ENCODE measurements at regions not wholly inside any gene's neighbourhood (a gene's known extent, or its start where the extent isn't known, plus 50 kb on each side); places are given as distances from the start of the nearest gene placed in this dataset.

DNA sequence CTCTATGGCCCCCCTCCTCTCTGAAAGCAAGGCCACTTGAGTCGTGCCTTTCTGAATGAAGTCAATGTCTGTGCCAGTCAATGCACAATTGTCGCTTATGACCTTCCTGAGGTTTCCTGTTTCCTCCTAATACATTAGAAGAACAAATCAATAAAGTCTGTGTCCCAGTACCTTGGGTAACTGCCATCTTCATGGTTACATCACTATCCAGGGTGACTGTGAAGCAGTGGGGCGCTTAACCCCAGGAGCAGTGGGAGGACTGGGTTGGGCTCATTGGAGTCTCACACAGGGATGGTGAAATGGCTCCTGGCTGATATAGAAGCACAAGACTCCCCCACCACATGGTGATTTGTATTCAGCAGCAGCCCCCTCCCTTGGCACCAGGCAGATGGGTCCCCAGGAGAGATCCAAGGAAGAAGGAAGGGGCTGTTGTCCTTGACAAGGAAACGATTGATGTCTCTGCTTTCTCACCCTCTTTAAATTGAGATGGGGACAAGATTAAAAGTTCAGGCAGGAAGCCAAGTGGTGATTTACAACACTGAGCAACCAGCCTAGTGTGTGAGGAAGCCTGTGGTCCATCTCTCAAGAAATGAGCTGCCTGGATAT is 261.9 kb upstream of the ZNF462 start:
- DNase-seq (ENCODE audit: low read depth in 3 of 3), result no peak

DNA sequence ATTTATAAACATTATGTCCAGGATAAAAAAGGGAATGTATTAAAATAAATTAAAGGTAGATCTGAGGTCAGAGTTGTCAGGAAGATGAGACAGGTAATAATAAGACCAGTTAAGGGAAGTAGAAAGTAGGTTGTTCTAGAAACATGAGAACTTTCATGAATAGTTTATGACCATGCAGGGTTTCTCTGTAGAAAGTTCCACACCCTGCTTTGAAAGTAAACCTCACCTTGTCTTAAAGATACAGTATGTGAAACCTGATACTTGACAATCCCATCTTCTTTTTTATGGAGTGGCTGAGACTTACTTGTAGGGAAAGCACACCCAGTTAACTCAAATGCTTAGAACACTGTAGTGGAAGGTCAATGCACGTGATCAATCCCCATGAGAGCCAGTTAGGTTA is 260.6 kb upstream of the ZNF462 start:
- DNase-seq (ENCODE audit: low read depth in 3 of 3), result no peak

GRCh38 chr9:106613250-106613737 is 249.7 kb upstream of the ZNF462 start:
- DNase-seq (ENCODE audit: low read depth in 3 of 3), result no peak

DNA sequence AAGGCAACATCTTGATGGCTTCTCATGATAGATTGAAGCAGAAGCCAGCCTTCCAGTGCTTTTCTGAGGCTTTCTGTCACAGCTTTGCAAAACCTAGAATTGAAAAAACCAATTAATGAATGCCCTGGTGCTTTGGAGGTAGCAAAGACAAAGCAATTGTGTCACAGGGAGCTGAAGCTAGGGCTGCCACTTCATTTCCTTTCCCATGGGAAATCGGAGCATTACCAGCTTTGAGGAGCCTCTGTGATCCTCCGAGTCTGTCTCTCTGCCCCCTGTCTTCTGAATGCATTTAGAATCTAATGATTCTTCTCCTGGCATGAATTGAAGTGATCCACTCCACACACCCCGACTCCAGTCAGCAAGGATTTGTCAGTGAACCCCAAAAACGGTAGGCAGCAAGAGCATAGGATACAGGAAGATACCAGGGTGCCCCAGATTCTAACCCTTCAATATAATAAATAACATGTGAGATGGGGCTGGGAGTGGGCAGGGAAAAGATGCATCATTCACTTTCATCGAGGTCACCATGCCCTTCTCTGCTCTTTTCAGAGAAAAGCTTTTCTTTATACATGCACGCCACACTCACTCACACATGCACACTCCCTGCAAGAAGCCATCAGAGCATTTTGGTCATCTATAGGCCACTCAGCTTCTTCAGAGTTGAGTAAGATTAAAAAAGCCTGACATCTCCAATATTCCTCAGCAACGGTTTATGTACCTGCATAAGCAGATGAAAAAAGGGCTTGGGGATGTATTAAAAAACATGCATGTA is 247.7 kb upstream of the ZNF462 start:
- no peak for DNase-seq (ENCODE audit: low read depth in 3 of 3)

GRCh38 chr9:106616026-106616425 is 246.9 kb upstream of the ZNF462 start:
- DNase-seq (ENCODE audit: low read depth in 3 of 3), result no peak

DNA sequence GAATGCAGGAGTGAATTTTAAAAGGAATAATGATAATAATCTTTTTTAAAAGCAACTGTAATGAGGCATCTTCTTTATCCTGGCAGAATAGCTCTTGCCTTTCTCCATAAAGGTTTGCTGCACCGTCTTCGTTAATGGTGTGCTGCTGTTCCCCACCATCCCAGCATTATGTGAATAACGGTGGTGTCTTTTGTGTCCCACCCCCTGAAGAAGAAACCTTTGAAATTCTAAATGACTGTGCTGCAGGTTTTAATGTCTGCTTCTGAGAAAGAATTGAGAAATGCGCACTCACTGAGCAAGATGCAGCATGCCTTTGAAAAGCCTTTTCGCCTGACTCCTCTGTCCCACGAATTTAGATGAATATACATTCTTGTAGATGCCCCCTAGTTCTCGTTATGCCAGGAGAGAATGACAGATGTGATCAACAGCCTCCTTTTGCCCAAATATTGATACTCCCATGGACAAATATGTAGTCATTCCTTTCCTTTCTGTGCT is 246.1 kb upstream of the ZNF462 start:
- DNase-seq (ENCODE audit: low read depth in 3 of 3), result no peak

- no peak for DNase-seq (ENCODE audit: low read depth in 3 of 3)
Measured at GRCh38 chr9:106619211-106619610, 243.8 kb upstream of the ZNF462 start.

DNA sequence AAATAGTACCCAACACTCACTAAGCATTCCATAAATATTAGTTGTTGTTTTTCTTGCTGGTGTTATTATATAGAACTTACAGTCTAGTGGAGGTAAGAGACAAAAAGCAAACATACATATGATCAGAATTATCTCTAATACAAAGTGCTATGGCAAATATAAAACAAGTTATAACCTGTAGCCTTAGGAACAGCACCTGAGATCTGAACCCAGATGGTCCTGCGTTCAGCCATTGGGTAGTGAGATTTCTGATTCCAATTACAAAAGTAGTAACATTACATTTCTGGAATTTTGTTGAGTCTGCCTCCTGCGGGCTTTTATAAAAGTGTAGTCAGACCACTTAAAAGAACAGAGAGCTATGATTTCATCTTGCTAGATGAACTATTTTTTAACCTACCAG is 242.9 kb upstream of the ZNF462 start:
- DNase-seq (ENCODE audit: low read depth in 3 of 3), result no peak

DNA sequence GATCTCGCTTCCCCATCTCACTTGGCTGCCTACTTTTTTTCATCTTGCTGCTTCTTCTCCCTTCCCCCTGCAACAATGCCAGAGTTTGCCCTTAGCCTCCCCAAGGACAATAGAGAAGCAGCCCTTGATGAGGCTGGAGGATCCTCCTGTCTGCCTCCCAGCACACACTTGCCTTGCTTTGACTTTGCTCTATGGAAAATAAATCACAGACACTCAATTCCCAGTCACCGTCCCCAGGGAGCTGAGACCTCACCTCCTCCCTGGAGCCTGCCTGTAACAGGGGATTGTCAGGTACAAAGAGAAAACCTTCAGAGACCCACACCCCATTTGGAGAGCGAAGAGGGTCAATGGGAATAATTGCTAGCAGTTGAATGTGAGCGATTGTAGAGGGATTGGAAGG is 242.1 kb upstream of the ZNF462 start:
- no peak for DNase-seq (ENCODE audit: low read depth in 3 of 3)

DNA sequence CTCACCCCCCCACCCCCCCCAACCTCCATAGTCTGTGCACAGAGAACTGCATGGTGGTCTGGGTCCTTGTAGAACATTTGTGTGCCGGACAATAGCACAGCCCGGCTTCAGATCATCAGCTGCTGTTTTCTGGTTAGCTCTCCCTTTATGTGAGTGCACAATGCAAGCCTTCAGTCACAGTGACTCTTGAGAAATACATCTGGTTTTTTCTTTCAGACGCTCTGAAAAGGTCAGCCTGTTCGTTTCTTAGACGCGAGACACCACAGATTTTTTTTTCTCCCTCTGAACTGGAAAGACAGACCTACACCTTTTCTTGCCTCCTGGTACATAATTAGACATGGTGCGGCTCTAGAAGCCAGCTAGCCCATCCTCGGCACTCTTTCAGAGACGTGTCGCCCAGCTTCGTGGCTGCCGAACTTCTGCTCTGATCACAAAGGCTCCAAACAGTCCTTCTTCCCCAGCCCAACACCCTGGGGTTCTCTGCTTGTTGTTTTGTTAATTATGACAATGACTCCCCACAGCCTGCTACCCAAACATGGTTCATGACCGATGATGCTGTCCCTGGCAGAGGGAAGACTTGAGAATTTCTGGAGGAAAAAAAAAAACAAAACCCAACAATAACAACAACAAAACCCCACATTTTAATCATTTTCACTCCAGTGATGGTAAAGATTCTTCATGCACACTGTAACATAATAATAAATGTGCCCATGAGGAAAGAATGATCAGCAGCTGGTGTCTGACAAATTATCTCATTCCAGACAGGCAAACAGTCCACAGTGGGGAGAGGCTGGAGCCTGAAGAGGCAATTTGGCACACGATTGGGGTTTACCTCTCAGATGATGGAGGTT is 241.4 kb upstream of the ZNF462 start:
- no peak for DNase-seq (ENCODE audit: low read depth in 3 of 3)

GRCh38 chr9:106622164-106622487 is 240.8 kb upstream of the ZNF462 start:
- no peak for DNase-seq (ENCODE audit: low read depth in 3 of 3)

DNA sequence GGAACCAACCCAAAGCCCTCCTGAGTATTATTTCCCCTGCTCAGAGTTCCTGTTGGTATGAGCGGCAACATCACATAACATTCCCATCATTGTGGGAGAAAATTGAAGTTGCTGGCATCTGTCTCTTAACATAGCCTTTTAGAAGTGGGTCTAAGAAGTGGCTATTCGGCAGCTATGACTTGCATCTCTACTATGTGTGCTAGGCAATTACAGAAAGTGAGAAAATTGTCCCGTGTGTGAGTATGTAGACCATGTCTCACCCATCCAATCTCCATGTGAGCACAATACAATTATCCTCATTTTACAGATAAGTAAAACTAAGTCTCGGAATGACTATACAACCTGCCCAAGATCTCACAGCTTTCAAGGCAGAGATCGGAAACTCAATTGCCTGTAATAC is 239.4 kb upstream of the ZNF462 start:
- DNase-seq (ENCODE audit: low read depth in 3 of 3), result no peak

- no peak for DNase-seq (ENCODE audit: low read depth in 3 of 3)
Measured at GRCh38 chr9:106625259-106625789, 237.6 kb upstream of the ZNF462 start.

DNA sequence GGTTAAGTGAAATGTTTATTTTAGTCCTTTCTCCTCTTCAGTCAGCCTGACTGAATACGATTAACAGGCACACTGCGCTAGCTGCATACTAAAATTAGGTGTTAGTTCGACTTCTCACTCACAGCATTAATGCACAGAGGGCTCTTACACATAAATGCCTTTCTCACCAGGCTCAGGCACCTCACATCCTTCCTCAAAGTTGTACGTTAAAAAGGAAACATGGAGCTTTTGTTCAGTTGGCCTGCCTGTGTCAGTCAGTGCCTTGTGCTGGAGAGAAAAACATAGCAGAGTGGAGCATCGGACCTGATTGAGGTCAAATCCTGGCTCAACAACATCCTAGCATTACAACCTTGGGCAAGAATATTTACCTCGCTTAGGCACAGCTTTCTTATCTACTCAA is 236.0 kb upstream of the ZNF462 start:
- no peak for DNase-seq (ENCODE audit: low read depth in 3 of 3)

GRCh38 chr9:106632621-106633020 is 230.3 kb upstream of the ZNF462 start:
- no peak for DNase-seq (ENCODE audit: low read depth in 3 of 3)

GRCh38 chr9:106634183-106634582 is 228.8 kb upstream of the ZNF462 start:
- DNase-seq (ENCODE audit: low read depth in 3 of 3), result no peak

- no peak for DNase-seq (ENCODE audit: low read depth in 3 of 3)
Measured at GRCh38 chr9:106634641-106635040, 228.3 kb upstream of the ZNF462 start.

DNA sequence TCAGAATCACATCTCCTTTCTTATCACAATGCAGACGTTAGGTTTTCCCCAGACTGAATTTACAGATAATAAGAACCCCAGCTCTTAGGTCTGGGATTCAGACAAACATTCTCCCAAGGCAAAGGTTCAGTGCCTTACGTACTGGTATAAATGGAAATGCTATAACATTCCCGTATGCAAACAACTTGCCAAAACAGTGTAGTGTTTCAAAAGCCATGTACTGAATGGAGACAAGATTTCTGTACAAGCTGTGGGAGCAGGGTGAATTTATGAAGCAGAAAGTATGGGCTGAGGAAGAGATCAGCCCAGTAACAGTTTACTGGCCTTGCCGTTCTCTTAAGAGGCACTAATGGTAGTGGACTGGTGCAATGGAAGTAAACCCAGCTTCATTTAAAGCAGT is 225.5 kb upstream of the ZNF462 start:
- DNase-seq (ENCODE audit: low read depth in 3 of 3), result no peak

DNA sequence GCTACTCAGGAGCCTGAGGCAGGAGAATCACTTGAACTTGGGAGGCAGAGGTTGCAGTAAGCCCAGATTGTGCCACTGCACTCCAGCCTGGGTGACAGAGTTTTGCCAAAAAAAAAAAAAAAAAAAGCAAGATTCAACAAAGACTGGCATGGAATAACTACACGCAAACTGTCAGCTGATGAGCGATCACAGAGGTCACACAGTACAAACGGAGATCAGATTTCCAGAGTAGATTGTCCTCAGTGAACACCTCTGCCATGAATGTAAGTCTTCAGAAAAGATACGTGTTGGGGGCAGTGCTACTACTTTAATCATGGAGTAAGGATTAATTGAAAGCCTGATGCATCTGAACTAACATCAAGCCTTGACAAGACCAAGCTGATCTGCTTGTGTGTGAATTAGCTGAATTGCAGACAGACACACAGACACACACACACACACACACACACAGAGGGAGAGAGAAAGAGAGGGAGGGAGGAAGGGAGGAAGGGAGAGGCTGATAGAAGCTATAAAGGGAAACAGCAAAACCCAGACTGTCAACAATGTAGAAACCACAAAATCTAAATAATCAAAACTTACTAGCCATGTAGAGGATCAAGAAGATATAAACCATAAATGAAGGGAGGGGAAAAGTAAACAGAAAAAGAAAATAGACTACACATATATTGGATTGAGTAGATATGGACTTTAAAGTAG is 222.9 kb upstream of the ZNF462 start:
- no peak for DNase-seq (ENCODE audit: low read depth in 3 of 3)

DNA sequence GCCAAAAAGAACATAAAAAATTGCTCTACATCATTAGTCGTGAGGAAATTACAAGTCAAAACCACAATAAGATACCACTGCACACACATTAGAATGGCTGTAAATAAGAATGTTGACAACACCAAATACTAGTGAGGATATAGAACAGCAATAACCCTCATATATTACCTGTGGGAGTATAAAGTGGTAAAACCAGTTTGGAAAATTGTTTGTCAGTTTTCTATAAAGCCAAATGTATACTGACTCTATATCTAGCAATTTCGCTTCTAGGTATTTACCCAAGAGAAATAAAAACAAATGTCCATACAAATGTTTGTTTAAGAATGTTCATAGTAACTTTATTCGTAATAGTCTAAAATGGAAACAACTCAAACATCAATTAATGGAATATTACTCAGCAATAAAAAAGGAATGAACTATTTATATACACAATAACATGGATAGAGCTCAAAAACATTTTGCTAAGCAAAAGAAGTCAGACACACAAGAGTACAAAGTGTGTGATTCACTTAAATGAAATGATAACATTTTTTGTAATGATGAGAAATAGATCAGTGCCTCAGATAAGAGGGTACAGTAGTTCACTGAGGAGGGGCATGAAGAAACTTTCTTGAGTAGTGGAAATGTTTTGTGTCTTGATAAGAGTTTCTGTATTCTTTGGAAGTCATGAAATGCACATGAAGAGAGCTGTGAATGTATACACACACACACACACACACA is 219.6 kb upstream of the ZNF462 start:
- DNase-seq (ENCODE audit: low read depth in 3 of 3), result no peak

- no peak for DNase-seq (ENCODE audit: low read depth in 3 of 3)
Measured at GRCh38 chr9:106644661-106645060, 218.3 kb upstream of the ZNF462 start.
